Prostate gland (tissue), 2 donors: ENCODE measurements at regions not wholly inside any gene's neighbourhood (a gene's known extent, or its start where the extent isn't known, plus 50 kb on each side); places are given as distances from the start of the nearest gene placed in this dataset.
A peak's percentile ranks its signal among the peaks of the same experiment; 100 is the strongest.

Experiments
- POLR2A ChIP-seq: fragments of 450-650 bp; IDR thresholded peaks from one replicate; pipeline ENCODE4 v1.6.1; 2016; ENCODE audit warnings: antibody characterized with exemption, mild to moderate bottlenecking
- POLR2AphosphoS5 ChIP-seq: sonication (generic); formaldehyde crosslinking; IDR thresholded peaks from one replicate; pipeline ENCODE4 v1.6.1; 2017; ENCODE audit warnings: antibody characterized with exemption
- TF ChIP-seq, protein P1 (sequence below), 4 experiments: fragments of 200-600 bp in 2 of 4; fragments of 450-650 bp in 2 of 4; sonication (generic) in 2 of 4; IDR thresholded peaks; 1 replicate in 3 of 4; 2 replicates in 1 of 4; pipeline ENCODE4 v1.5.1; 2016 to 2019; ENCODE audit warnings: antibody characterized with exemption in 4 of 4, mild to moderate bottlenecking in 2 of 4, moderate library complexity in 2 of 4

DNA sequence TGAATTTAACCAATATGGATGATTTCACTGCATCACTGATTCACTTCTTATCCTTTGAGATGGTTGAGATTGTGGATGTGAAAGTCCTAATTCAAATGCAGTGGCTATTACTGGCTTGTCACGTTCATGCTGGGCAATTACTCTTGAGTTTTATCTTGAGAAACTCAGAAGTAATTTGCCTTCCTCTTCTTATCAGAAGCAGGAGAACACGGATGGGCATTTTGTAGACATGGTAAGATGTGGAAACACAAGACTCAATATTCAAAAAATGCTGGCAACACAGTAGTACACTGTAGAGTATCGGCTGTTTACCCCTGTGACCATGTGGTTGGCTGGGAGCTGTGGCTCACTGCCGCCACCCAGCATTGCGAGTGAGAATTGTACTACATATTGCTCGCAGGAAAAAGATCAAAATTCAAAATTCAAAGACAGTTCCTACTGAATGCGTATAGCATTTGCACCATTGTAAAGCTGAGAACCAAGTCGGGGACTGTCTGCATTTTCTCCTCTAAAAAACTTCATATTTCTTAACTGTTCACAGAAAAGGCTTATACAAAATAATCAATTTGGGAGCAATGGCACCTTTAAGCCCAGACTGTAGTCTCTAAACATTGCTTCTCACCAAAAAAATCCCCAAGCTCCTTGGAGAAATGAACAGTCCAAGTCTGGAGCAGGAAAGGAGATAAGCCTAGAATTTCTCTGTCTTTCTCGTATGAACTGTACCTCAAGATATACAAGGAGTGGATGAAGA lies 61.9 kb upstream of the ELOVL5 start:
- TF ChIP-seq, protein P1, sequence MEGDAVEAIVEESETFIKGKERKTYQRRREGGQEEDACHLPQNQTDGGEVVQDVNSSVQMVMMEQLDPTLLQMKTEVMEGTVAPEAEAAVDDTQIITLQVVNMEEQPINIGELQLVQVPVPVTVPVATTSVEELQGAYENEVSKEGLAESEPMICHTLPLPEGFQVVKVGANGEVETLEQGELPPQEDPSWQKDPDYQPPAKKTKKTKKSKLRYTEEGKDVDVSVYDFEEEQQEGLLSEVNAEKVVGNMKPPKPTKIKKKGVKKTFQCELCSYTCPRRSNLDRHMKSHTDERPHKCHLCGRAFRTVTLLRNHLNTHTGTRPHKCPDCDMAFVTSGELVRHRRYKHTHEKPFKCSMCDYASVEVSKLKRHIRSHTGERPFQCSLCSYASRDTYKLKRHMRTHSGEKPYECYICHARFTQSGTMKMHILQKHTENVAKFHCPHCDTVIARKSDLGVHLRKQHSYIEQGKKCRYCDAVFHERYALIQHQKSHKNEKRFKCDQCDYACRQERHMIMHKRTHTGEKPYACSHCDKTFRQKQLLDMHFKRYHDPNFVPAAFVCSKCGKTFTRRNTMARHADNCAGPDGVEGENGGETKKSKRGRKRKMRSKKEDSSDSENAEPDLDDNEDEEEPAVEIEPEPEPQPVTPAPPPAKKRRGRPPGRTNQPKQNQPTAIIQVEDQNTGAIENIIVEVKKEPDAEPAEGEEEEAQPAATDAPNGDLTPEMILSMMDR (IDR thresholded peaks at IDR 0.05), result peak in 3 of 4 experiments; percentile 28 to 48 (median 43)
- no peak for TF ChIP-seq POLR2A
- TF ChIP-seq POLR2AphosphoS5, result no peak
